GM23338 (cell line): ENCODE measurements at regions not wholly inside any gene's neighbourhood (a gene's known extent, or its start where the extent isn't known, plus 50 kb on each side); places are given as distances from the start of the nearest gene placed in this dataset.

Source experiments
- CREB1 ChIP-seq: fragments of 250-450 bp; sonication (Bioruptor Pico); IDR thresholded peaks from 2 replicates; pipeline ENCODE4 v1.5.0; 2020; ENCODE audit warnings: low read depth, mild to moderate bottlenecking, moderate library complexity
- CTCF ChIP-seq, 2 experiments: fragments of 200-600 bp in 1 of 2; sonication (generic) in 1 of 2; conservative IDR thresholded peaks; 2 replicates each; pipeline versions ENCODE4 v1.5.1 to v1.6.1; 2016 to 2017; ENCODE audit warnings: antibody characterized with exemption in 2 of 2, low read depth in 2 of 2, mild to moderate bottlenecking in 2 of 2, moderate library complexity in 1 of 2
- ETS1 ChIP-seq: IDR thresholded peaks from 2 replicates; pipeline ENCODE4 v1.6.1; 2016; ENCODE audit warnings: antibody characterized with exemption
- EZH2 ChIP-seq: fragments of 200-600 bp; sonication (generic); IDR thresholded peaks from one replicate; pipeline ENCODE4 v1.8.0; 2017; ENCODE audit warnings: antibody characterized with exemption, mild to moderate bottlenecking, low read depth; ENCODE audit not compliant: unreplicated experiment
- EZH2phosphoT487 ChIP-seq: fragments of 200-600 bp; sonication (generic); IDR thresholded peaks from one replicate; pipeline ENCODE4 v1.8.1; 2018; ENCODE audit warnings: antibody characterized with exemption; ENCODE audit not compliant: unreplicated experiment
- JUNB ChIP-seq: IDR thresholded peaks from one replicate; pipeline ENCODE4 v1.6.1; 2016; ENCODE audit warnings: antibody characterized with exemption; ENCODE audit not compliant: unreplicated experiment
- POLR2AphosphoS5 ChIP-seq: IDR thresholded peaks from 2 replicates; pipeline ENCODE4 v1.6.1; 2016; ENCODE audit warnings: antibody characterized with exemption, low read depth
- REST ChIP-seq: IDR thresholded peaks from one replicate; pipeline ENCODE4 v1.6.1; 2018; ENCODE audit warnings: antibody characterized with exemption; ENCODE audit not compliant: unreplicated experiment
- STAT1 ChIP-seq: IDR thresholded peaks from one replicate; pipeline ENCODE4 v1.6.1; 2016; ENCODE audit warnings: antibody characterized with exemption; ENCODE audit not compliant: unreplicated experiment
- ZNF331 ChIP-seq: fragments of 250-450 bp; sonication (Bioruptor Pico); IDR thresholded peaks from 2 replicates; pipeline ENCODE4 v1.5.0; 2020; ENCODE audit warnings: low read depth, mild to moderate bottlenecking, moderate library complexity

- TF ChIP-seq CTCF (conservative IDR thresholded peaks at IDR 0.05; ENCODE audit: low read depth in 2 of 2) (no peak), EZH2 (no peak), POLR2AphosphoS5 (no peak), REST (no peak), ETS1 (no peak), STAT1 (no peak), JUNB (no peak), CREB1 (CRISPR knock-in tag) (no peak), EZH2phosphoT487 (no peak), ZNF331 (CRISPR knock-in tag) (no peak)
These were observed 128.6 kb upstream of the ACTBL2 start for GRCh38 chr5:57611177-57611576.
